GM12878 (cell line): ENCODE measurements at regions not wholly inside any gene's neighbourhood (a gene's known extent, or its start where the extent isn't known, plus 50 kb on each side); places are given as distances from the start of the nearest gene placed in this dataset.

Experiments used
- BHLHE40 ChIP-seq, 2 experiments: fragments of 450-650 bp in 1 of 2; IDR thresholded peaks; 2 replicates each; pipeline ENCODE4 v1.6.1; 2011 to 2017; ENCODE audit warnings: low read depth in 2 of 2, borderline replicate concordance in 1 of 2, improper control_type of control experiment in 1 of 2, low read length in 1 of 2, mild to moderate bottlenecking in 1 of 2
- EED ChIP-seq: sonication (generic); IDR thresholded peaks from 2 replicates; pipeline ENCODE4 v1.6.1; 2016; ENCODE audit warnings: antibody characterized with exemption, low read depth
- HDAC6 ChIP-seq: fragments of 200-600 bp; sonication (generic); IDR thresholded peaks from one replicate; pipeline ENCODE4 v1.8.0; 2017; ENCODE audit warnings: antibody characterized with exemption; ENCODE audit not compliant: unreplicated experiment
- NBN ChIP-seq: fragments of 450-650 bp; IDR thresholded peaks from 2 replicates; pipeline ENCODE4 v1.6.1; 2016
- NRF1 ChIP-seq: conservative IDR thresholded peaks from 2 replicates; pipeline ENCODE4 v1.6.1; 2011; ENCODE audit warnings: mild to moderate bottlenecking, low read depth, low read length, improper control_type of control experiment
- POLR2AphosphoS2 ChIP-seq: IDR thresholded peaks from 2 replicates; pipeline ENCODE4 v1.6.1; 2011; ENCODE audit warnings: low read depth, mild to moderate bottlenecking, low read length, improper control_type of control experiment, moderate library complexity
- RAD21 ChIP-seq: IDR thresholded peaks from 2 replicates; pipeline ENCODE4 v1.6.1; 2011; ENCODE audit warnings: mild to moderate bottlenecking, low read depth, low read length, moderate library complexity; ENCODE audit not compliant: insufficient read depth
- ZNF384 ChIP-seq: IDR thresholded peaks from 2 replicates; pipeline ENCODE4 v1.6.1; 2012; ENCODE audit warnings: low read depth, mild to moderate bottlenecking, low read length, improper control_type of control experiment, borderline replicate concordance
- TF ChIP-seq, protein P1 (sequence below): fragments of 450-650 bp; IDR thresholded peaks from 2 replicates; pipeline ENCODE4 v1.6.1; 2014; ENCODE audit warnings: mild to moderate bottlenecking
- TF ChIP-seq, protein P2 (sequence below): fragments of 450-650 bp; IDR thresholded peaks from 2 replicates; pipeline ENCODE4 v1.6.1; 2017; ENCODE audit warnings: mild to moderate bottlenecking, moderate library complexity
- TF ChIP-seq, protein P3 (sequence below): fragments of 450-650 bp; IDR thresholded peaks from 2 replicates; pipeline ENCODE4 v1.6.1; 2017; ENCODE audit warnings: low read depth, mild to moderate bottlenecking, moderate library complexity

DNA sequence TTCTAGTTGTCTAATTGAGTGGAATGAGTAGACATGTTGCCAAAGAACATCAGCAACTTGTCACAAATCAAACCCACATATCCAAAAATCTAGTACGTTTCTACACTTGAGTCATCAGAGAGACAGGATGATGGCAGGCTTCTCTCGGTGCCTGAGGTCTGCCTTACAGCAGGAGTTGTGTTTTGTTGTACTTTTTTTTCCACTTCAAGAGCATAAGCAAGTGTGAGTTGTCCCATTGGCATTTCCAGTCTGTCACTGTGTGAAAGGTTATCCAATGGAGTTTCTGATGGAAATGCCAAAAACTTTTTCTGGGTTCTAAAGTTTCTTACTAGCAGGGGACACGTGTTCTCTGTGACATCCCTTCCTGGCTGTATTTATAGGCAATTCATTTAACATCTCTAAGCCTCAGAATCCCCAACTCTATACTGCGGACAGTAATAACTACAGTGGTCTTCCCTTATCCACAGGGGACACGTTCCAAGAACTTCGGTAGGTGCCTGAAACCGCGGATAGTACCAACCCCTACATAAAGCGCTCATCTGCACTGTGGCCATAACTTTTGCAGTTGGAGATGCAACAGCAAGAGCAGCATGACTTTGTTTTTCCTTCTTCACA is 246.5 kb downstream of the SYK start (continued):
- TF ChIP-seq ZNF384 = no peak
- no peak for TF ChIP-seq RAD21
- no peak for TF ChIP-seq EED
- TF ChIP-seq, protein P1, sequence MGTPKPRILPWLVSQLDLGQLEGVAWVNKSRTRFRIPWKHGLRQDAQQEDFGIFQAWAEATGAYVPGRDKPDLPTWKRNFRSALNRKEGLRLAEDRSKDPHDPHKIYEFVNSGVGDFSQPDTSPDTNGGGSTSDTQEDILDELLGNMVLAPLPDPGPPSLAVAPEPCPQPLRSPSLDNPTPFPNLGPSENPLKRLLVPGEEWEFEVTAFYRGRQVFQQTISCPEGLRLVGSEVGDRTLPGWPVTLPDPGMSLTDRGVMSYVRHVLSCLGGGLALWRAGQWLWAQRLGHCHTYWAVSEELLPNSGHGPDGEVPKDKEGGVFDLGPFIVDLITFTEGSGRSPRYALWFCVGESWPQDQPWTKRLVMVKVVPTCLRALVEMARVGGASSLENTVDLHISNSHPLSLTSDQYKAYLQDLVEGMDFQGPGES = no peak
- TF ChIP-seq, protein P2, sequence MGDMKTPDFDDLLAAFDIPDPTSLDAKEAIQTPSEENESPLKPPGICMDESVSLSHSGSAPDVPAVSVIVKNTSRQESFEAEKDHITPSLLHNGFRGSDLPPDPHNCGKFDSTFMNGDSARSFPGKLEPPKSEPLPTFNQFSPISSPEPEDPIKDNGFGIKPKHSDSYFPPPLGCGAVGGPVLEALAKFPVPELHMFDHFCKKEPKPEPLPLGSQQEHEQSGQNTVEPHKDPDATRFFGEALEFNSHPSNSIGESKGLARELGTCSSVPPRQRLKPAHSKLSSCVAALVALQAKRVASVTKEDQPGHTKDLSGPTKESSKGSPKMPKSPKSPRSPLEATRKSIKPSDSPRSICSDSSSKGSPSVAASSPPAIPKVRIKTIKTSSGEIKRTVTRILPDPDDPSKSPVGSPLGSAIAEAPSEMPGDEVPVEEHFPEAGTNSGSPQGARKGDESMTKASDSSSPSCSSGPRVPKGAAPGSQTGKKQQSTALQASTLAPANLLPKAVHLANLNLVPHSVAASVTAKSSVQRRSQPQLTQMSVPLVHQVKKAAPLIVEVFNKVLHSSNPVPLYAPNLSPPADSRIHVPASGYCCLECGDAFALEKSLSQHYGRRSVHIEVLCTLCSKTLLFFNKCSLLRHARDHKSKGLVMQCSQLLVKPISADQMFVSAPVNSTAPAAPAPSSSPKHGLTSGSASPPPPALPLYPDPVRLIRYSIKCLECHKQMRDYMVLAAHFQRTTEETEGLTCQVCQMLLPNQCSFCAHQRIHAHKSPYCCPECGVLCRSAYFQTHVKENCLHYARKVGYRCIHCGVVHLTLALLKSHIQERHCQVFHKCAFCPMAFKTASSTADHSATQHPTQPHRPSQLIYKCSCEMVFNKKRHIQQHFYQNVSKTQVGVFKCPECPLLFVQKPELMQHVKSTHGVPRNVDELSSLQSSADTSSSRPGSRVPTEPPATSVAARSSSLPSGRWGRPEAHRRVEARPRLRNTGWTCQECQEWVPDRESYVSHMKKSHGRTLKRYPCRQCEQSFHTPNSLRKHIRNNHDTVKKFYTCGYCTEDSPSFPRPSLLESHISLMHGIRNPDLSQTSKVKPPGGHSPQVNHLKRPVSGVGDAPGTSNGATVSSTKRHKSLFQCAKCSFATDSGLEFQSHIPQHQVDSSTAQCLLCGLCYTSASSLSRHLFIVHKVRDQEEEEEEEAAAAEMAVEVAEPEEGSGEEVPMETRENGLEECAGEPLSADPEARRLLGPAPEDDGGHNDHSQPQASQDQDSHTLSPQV = no peak
- no peak for TF ChIP-seq NBN
- TF ChIP-seq, protein P3, sequence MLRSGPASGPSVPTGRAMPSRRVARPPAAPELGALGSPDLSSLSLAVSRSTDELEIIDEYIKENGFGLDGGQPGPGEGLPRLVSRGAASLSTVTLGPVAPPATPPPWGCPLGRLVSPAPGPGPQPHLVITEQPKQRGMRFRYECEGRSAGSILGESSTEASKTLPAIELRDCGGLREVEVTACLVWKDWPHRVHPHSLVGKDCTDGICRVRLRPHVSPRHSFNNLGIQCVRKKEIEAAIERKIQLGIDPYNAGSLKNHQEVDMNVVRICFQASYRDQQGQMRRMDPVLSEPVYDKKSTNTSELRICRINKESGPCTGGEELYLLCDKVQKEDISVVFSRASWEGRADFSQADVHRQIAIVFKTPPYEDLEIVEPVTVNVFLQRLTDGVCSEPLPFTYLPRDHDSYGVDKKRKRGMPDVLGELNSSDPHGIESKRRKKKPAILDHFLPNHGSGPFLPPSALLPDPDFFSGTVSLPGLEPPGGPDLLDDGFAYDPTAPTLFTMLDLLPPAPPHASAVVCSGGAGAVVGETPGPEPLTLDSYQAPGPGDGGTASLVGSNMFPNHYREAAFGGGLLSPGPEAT = no peak
- TF ChIP-seq POLR2AphosphoS2 = no peak
- no peak for TF ChIP-seq BHLHE40 (IDR thresholded peaks at IDR 0.05; ENCODE audit: borderline replicate concordance in 1 of 2, low read depth in 2 of 2, low read length in 1 of 2)
- no peak for TF ChIP-seq HDAC6
- no peak for TF ChIP-seq NRF1
